Neural cell (in vitro differentiated cells): ENCODE measurements at regions not wholly inside any gene's neighbourhood (a gene's known extent, or its start where the extent isn't known, plus 50 kb on each side); places are given as distances from the start of the nearest gene placed in this dataset.

ENCODE experiments used
- CTCF ChIP-seq: fragments of 450-650 bp; IDR thresholded peaks from 2 replicates; pipeline ENCODE4 v1.5.1; 2014; ENCODE audit warnings: antibody characterized with exemption, mild to moderate bottlenecking, moderate library complexity; ENCODE audit not compliant: poor library complexity, severe bottlenecking
- POLR2AphosphoS5 ChIP-seq: IDR thresholded peaks from 2 replicates; pipeline ENCODE4 v1.6.1; 2012
- RAD21 ChIP-seq: fragments of 450-650 bp; conservative IDR thresholded peaks from 2 replicates; pipeline ENCODE4 v1.6.1; 2014; ENCODE audit warnings: antibody characterized with exemption, mild to moderate bottlenecking, moderate library complexity
- SMC3 ChIP-seq: fragments of 450-650 bp; conservative IDR thresholded peaks from 2 replicates; pipeline ENCODE4 v1.6.1; 2014; ENCODE audit warnings: antibody characterized with exemption, mild to moderate bottlenecking, moderate library complexity; ENCODE audit not compliant: poor library complexity

DNA sequence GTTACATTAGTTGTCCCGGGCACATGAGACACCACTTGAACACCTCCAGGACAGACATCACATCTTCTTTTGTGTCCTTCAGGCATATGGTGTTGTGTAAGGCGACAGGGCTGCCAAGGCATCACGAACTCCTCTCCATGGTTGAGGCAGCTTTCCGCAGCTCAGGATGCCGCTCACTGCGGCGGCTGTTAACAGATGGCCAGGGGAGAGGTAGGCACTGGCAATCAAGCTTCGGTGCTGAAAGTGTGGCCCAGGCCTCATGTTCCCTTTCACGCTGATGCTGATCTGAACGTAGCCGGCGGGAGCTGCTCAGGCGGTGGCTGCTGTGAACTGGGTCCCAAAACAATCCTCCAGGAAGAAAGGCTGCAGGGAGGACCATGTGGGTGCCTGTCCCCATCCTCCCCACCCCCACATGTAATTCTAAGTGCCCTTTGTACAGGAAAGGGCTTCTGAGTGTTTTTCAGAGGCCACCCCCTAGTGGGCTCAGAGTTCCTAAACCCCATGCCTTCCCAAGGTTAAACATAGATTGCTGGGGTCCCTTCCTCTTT is 287.1 kb upstream of the AJAP1 start:
- TF ChIP-seq CTCF (no peak), POLR2AphosphoS5 (no peak), RAD21 (no peak), SMC3 (no peak)
